Type B pancreatic cell (in vitro differentiated cells): ENCODE measurements at regions not wholly inside any gene's neighbourhood (a gene's known extent, or its start where the extent isn't known, plus 50 kb on each side); places are given as distances from the start of the nearest gene placed in this dataset.
"Not testable (repeated sequence)": the region's sequence is repeated elsewhere in the genome, so short reads cannot be mapped to it uniquely, and the experiment has no call there.

Experiments
- DNase-seq: peaks from one replicate; pipeline ENCODE4 v3.0.0; 2021; ENCODE audit warnings: mixed read lengths; ENCODE audit not compliant: unreplicated experiment; ENCODE audit errors: extremely low spot score
- H3K27ac Mint-ChIP-seq: 2 replicates; pipeline ENCODE4 v1.8.0; 2021; ENCODE audit warnings: mild to moderate bottlenecking, mixed read lengths
- H3K27me3 Mint-ChIP-seq: 2 replicates; pipeline ENCODE4 v1.8.0; 2021; ENCODE audit warnings: mixed read lengths
- H3K36me3 Mint-ChIP-seq: 2 replicates; pipeline ENCODE4 v1.8.0; 2021; ENCODE audit warnings: mixed read lengths
- H3K4me1 Mint-ChIP-seq: one replicate; pipeline ENCODE4 v1.8.0; 2021; ENCODE audit warnings: mixed read lengths; ENCODE audit not compliant: unreplicated experiment
- H3K4me3 Mint-ChIP-seq: 2 replicates; pipeline ENCODE4 v1.8.0; 2021; ENCODE audit warnings: mild to moderate bottlenecking, mixed read lengths
- H3K9me3 Mint-ChIP-seq: 2 replicates; pipeline ENCODE4 v1.8.0; 2021; ENCODE audit warnings: mixed read lengths
- CTCF ChIP-seq: fragments of 200-600 bp; sonication (generic); conservative IDR thresholded peaks from 2 replicates; pipeline ENCODE4 v1.5.0; 2021; ENCODE audit warnings: antibody characterized with exemption, mild to moderate bottlenecking

DNA sequence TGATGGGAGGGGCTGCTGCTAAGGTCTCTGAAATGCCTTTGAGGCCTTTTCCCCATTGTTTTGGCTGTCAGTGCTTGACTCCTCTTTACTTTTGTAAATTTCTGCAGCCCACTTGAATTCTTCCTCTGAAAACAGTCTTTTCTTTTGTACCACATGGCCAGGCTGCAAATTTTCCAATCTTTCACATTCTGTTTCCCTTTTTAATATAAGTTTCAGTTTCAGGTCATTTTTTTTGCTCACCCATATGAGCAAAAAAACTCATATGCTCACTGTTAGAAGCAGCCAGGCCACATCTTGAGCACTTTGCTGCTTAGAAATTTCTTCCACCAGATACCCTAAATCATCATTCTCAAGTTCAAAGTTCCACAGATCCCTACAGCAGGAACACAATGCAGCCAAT lies 234.6 kb upstream of the ADRA1B start:
- DNase-seq: no peak
- H3K9me3 Mint-ChIP-seq: peaks cover 13% of the 10 kb centered on the region
- H3K4me1 Mint-ChIP-seq: no peaks in the 10 kb centered on the region
- no peak overlapping the region for H3K4me3 Mint-ChIP-seq
- H3K36me3 Mint-ChIP-seq: no peaks in the 10 kb centered on the region
- no peaks in the 10 kb centered on the region for H3K27me3 Mint-ChIP-seq
- H3K27ac Mint-ChIP-seq: no peak overlapping the region
- no peak for TF ChIP-seq CTCF

DNA sequence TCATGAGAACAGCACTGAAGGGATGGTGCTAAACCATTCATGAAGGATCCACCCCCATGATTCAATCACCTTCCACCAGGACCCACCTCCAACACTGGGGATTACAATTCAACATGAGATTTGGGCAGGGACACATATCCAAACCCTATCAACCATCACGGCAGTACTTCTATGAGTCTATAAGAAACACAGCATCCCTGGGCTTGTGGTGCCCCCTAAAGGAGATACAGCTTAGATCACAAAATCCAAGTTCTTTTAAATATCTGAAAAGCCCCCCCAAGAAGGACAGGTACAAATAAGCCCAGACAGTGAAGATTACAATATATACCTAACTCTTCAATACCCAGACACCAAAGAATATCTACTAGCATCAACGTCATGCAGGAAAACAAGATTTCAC lies 233.7 kb upstream of the ADRA1B start:
- no peaks in the 10 kb centered on the region for H3K4me1 Mint-ChIP-seq
- H3K27me3 Mint-ChIP-seq: no peaks in the 10 kb centered on the region
- H3K9me3 Mint-ChIP-seq: peaks cover 13% of the 10 kb centered on the region
- H3K36me3 Mint-ChIP-seq: no peaks in the 10 kb centered on the region
- TF ChIP-seq CTCF: no peak
- no peak for DNase-seq
- no peak overlapping the region for H3K27ac Mint-ChIP-seq
- no peak overlapping the region for H3K4me3 Mint-ChIP-seq

DNA sequence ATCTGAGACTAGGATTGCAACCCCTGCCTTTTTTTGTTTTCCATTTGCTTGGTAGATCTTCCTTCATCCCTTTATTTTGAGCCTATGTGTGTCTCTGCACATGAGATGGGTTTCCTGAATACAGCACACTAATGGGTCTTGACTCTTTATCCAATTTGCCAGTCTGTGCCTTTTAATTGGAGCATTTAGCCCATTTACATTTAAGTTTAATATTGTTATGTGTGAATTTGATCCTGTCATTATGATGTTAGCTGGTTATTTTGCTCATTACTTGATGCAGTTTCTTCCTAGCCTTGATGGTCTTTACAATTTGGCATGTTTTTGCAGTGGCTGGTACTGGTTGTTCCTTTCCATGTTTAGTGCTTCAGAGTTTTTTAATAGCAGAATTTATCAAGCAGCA lies 228.4 kb upstream of the ADRA1B start:
- not testable (repeated sequence) for H3K4me1 Mint-ChIP-seq, H3K27ac Mint-ChIP-seq, H3K27me3 Mint-ChIP-seq

GRCh38 chr5:159695741-159696294 lies 220.5 kb upstream of the ADRA1B start:
- no peak for TF ChIP-seq CTCF
- Mint-ChIP-seq H3K36me3 (no peaks in the 10 kb centered on the region), H3K9me3 (peaks cover 4% of the 10 kb centered on the region), H3K4me1 (no peaks in the 10 kb centered on the region), H3K4me3 (no peak overlapping the region), H3K27ac (no peak overlapping the region), H3K27me3 (no peaks in the 10 kb centered on the region)
- no peak for DNase-seq

More for the DNA sequence above, 228.4 kb upstream of the ADRA1B start:
- H3K9me3 Mint-ChIP-seq, H3K4me3 Mint-ChIP-seq, H3K36me3 Mint-ChIP-seq, DNase-seq: not testable (repeated sequence)

- Mint-ChIP-seq H3K36me3 (no peaks in the 10 kb centered on the region), H3K27me3 (peaks cover 3% of the 10 kb centered on the region), H3K27ac (no peak overlapping the region), H3K4me1 (no peaks in the 10 kb centered on the region), H3K4me3 (no peak overlapping the region), H3K9me3 (peaks cover 3% of the 10 kb centered on the region)
- no peak for TF ChIP-seq CTCF
- DNase-seq: no peak
Measured at GRCh38 chr5:159697530-159697929, 218.8 kb upstream of the ADRA1B start.

GRCh38 chr5:159698322-159698721 lies 218.0 kb upstream of the ADRA1B start:
- no peak for DNase-seq
- Mint-ChIP-seq H3K9me3 (no peaks in the 10 kb centered on the region), H3K36me3 (no peaks in the 10 kb centered on the region), H3K27ac (no peak overlapping the region), H3K4me3 (no peak overlapping the region), H3K4me1 (no peaks in the 10 kb centered on the region), H3K27me3 (peaks cover 3% of the 10 kb centered on the region)
- TF ChIP-seq CTCF: no peak
